MM.1S (cell line): ENCODE measurements at regions not wholly inside any gene's neighbourhood (a gene's known extent, or its start where the extent isn't known, plus 50 kb on each side); places are given as distances from the start of the nearest gene placed in this dataset.

Experiments used
- EZH2 ChIP-seq: fragments of 300-600 bp; sonication (generic); optimal IDR thresholded peaks from 2 replicates; pipeline ENCODE3; 2017; ENCODE audit warnings: low read depth, mild to moderate bottlenecking, antibody characterized with exemption, low read length, mixed read lengths
- EZH2phosphoT487 ChIP-seq: fragments of 300-600 bp; sonication (generic); IDR thresholded peaks from 2 replicates; pipeline ENCODE4 v1.6.1; 2018; ENCODE audit warnings: antibody characterized with exemption, low read length
- TF ChIP-seq, protein P1 (sequence below): fragments of 300-600 bp; sonication (generic); IDR thresholded peaks from 2 replicates; pipeline ENCODE4 v1.5.1; 2016; ENCODE audit warnings: antibody characterized with exemption, low read length, mixed read lengths

GRCh38 chr15:29457729-29458128 is 188.1 kb upstream of the NSMCE3 start:
- TF ChIP-seq, protein P1, sequence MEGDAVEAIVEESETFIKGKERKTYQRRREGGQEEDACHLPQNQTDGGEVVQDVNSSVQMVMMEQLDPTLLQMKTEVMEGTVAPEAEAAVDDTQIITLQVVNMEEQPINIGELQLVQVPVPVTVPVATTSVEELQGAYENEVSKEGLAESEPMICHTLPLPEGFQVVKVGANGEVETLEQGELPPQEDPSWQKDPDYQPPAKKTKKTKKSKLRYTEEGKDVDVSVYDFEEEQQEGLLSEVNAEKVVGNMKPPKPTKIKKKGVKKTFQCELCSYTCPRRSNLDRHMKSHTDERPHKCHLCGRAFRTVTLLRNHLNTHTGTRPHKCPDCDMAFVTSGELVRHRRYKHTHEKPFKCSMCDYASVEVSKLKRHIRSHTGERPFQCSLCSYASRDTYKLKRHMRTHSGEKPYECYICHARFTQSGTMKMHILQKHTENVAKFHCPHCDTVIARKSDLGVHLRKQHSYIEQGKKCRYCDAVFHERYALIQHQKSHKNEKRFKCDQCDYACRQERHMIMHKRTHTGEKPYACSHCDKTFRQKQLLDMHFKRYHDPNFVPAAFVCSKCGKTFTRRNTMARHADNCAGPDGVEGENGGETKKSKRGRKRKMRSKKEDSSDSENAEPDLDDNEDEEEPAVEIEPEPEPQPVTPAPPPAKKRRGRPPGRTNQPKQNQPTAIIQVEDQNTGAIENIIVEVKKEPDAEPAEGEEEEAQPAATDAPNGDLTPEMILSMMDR = no peak
- TF ChIP-seq EZH2 (no peak), EZH2phosphoT487 (no peak)
